HCT116 (cell line): ENCODE measurements at regions not wholly inside any gene's neighbourhood (a gene's known extent, or its start where the extent isn't known, plus 50 kb on each side); places are given as distances from the start of the nearest gene placed in this dataset.

Experiments used
- ATAC-seq: fragments of 200-7000 bp; cut with Tn5 transposase; 2 replicates; pipeline ENCODE4 v1.9.1; 2020; ENCODE audit warnings: mild to moderate bottlenecking, moderate library complexity
- BruUV-seq: library from RNA; stranded (reverse); fragments of 400-500 nt; replicated peaks from 2 replicates; lab custom pipeline; 2021; lab: Mats Ljungman, UMichigan
- CTCF ChIA-PET: fragments of 300-600 bp; sonication (Branson Sonifier 250); formaldehyde crosslinking; loops from one replicate; lab custom pipeline; 2021; ENCODE audit warnings: antibody characterized with exemption; lab: Charles Lee
- POLR2A ChIA-PET: fragments of 300-600, 350-600 bp; sonication (Branson Sonifier 250); formaldehyde crosslinking; loops from one replicate; lab custom pipeline; 2021; ENCODE audit warnings: antibody characterized with exemption; lab: Charles Lee
- RAD21 ChIA-PET, 2 experiments: fragments of 300-600 bp; sonication (Branson Sonifier 250); formaldehyde crosslinking; loops; one replicate each; lab custom pipeline; 2023; ENCODE audit warnings: low total read pairs in 2 of 2; ENCODE audit not compliant: uncharacterized antibody in 2 of 2, unreplicated experiment in 2 of 2, low non-redundant PET in 1 of 2; lab: Charles Lee
- DNase-seq: peaks from one replicate; pipeline ENCODE4 v3.0.0-alpha.2; 2010; ENCODE audit warnings: low read depth, low spot score
- H2AFZ ChIP-seq: fragments of 200-600 bp; shearing (Covaris generic), sonication (generic); 2 replicates; pipeline ENCODE4 v1.6.1; 2017; ENCODE audit warnings: low read depth, mixed run types, mixed read lengths, antibody characterized with exemption, low read length; ENCODE audit not compliant: poor library complexity, severe bottlenecking
- H3K27ac ChIP-seq: 2 replicates; pipeline ENCODE4 v1.5.1; 2012; ENCODE audit warnings: low read depth, low read length
- H3K27me3 ChIP-seq: fragments of 200-600 bp; sonication (generic); 2 replicates; pipeline ENCODE4 v1.6.1; 2016; ENCODE audit warnings: mixed run types, low read length, mixed read lengths; ENCODE audit not compliant: insufficient read depth
- H3K36me3 ChIP-seq, 2 experiments: fragments of 200-500 bp in 1 of 2; fragments of 200-600 bp in 1 of 2; sonication (Bioruptor generic) in 1 of 2; sonication (generic) in 1 of 2; 2 replicates each; pipeline versions ENCODE4 v1.5.1 to v1.6.1; 2014 to 2016; ENCODE audit warnings: low read length in 2 of 2, inconsistent platforms in 1 of 2, mixed read lengths in 1 of 2, mixed run types in 1 of 2; ENCODE audit not compliant: insufficient read depth in 2 of 2, control insufficient read depth in 1 of 2
- H3K4me1 ChIP-seq, 2 experiments: fragments of 200-600 bp in 1 of 2; sonication (generic) in 1 of 2; 2 replicates each; pipeline versions ENCODE4 v1.5.1 to v1.6.1; 2012 to 2017; ENCODE audit warnings: low read length in 2 of 2, inconsistent platforms in 1 of 2, mild to moderate bottlenecking in 1 of 2, mixed read lengths in 1 of 2, mixed run types in 1 of 2, moderate library complexity in 1 of 2; ENCODE audit not compliant: insufficient read depth in 2 of 2, control insufficient read depth in 1 of 2
- H3K4me2 ChIP-seq: fragments of 200-600 bp; sonication (generic); 2 replicates; pipeline ENCODE4 v1.6.1; 2017; ENCODE audit warnings: mixed run types, low read length, mixed read lengths
- H3K4me3 ChIP-seq, 2 experiments: fragments of 200-600 bp in 1 of 2; sonication (generic) in 1 of 2; replicated peaks in 1 of 2; 2 replicates each; pipeline ENCODE4 v1.5.1; 2011 to 2016; ENCODE audit warnings: low read length in 2 of 2, control low read depth in 1 of 2, low read depth in 1 of 2, mild to moderate bottlenecking in 1 of 2, mixed read lengths in 1 of 2, mixed run types in 1 of 2
- H3K79me2 ChIP-seq: fragments of 200-600 bp; sonication (generic); 2 replicates; pipeline ENCODE4 v1.6.1; 2017; ENCODE audit warnings: mild to moderate bottlenecking, mixed run types, low read length, moderate library complexity, mixed read lengths; ENCODE audit not compliant: insufficient read depth
- H3K9ac ChIP-seq: fragments of 200-600 bp; sonication (generic); 2 replicates; pipeline ENCODE4 v1.6.1; 2016; ENCODE audit warnings: low read length, mixed read lengths
- H3K9me2 ChIP-seq: fragments of 200-600 bp; sonication (generic), shearing (Covaris generic); 2 replicates; pipeline ENCODE4 v1.6.1; 2017; ENCODE audit warnings: mixed run types, mild to moderate bottlenecking, moderate library complexity; ENCODE audit not compliant: insufficient read depth
- H3K9me3 ChIP-seq, 2 experiments: fragments of 200-500 bp in 1 of 2; fragments of 200-600 bp in 1 of 2; sonication (Bioruptor generic) in 1 of 2; sonication (generic) in 1 of 2; 2 replicates each; pipeline ENCODE4 v1.6.1; 2014 to 2017; ENCODE audit warnings: low read length in 2 of 2, mixed read lengths in 2 of 2, inconsistent platforms in 1 of 2, low read depth in 1 of 2, mild to moderate bottlenecking in 1 of 2, mixed run types in 1 of 2, moderate library complexity in 1 of 2; ENCODE audit not compliant: control insufficient read depth in 1 of 2, insufficient read depth in 1 of 2
- H4K20me1 ChIP-seq: fragments of 200-600 bp; sonication (generic), shearing (Covaris generic); 2 replicates; pipeline ENCODE4 v1.6.1; 2017; ENCODE audit warnings: mixed run types, mild to moderate bottlenecking, moderate library complexity; ENCODE audit not compliant: insufficient read depth
- CBX3 ChIP-seq: IDR thresholded peaks from 2 replicates; pipeline ENCODE4 v1.6.1; 2012; ENCODE audit warnings: low read depth
- CEBPB ChIP-seq: IDR thresholded peaks from 2 replicates; pipeline ENCODE4 v1.6.1; 2012; ENCODE audit warnings: low read depth
- CTCF ChIP-seq, 3 experiments: fragments of 200-600 bp in 1 of 3; sonication (generic) in 1 of 3; IDR thresholded peaks in 2 of 3; conservative IDR thresholded peaks in 1 of 3; 2 replicates each; pipeline ENCODE4 v1.5.1; 2012 to 2017; ENCODE audit warnings: low read depth in 2 of 3, low read length in 2 of 3, antibody characterized with exemption in 1 of 3, borderline replicate concordance in 1 of 3, control low read depth in 1 of 3, mild to moderate bottlenecking in 1 of 3, mixed read lengths in 1 of 3, mixed run types in 1 of 3, moderate library complexity in 1 of 3; ENCODE audit not compliant: insufficient read depth in 1 of 3
- EGR1 ChIP-seq: IDR thresholded peaks from 2 replicates; pipeline ENCODE4 v1.6.1; 2012; ENCODE audit warnings: low read depth
- ELF1 ChIP-seq: IDR thresholded peaks from 2 replicates; pipeline ENCODE4 v1.6.1; 2012; ENCODE audit warnings: low read depth, borderline replicate concordance
- EZH2 ChIP-seq: fragments of 200-600 bp; sonication (generic); IDR thresholded peaks from 2 replicates; pipeline ENCODE4 v1.6.1; 2017; ENCODE audit warnings: antibody characterized with exemption, mixed run types
- FOSL1 ChIP-seq: IDR thresholded peaks from 2 replicates; pipeline ENCODE4 v1.6.1; 2012; ENCODE audit warnings: low read depth
- POLR2A ChIP-seq: IDR thresholded peaks from 2 replicates; pipeline ENCODE4 v1.7.0; 2011; ENCODE audit warnings: borderline replicate concordance; ENCODE audit not compliant: insufficient read depth, insufficient read length; ENCODE audit errors: extremely low read depth
- POLR2AphosphoS5 ChIP-seq: IDR thresholded peaks from 2 replicates; pipeline ENCODE4 v1.6.1; 2011; ENCODE audit warnings: mild to moderate bottlenecking, low read depth, low read length, moderate library complexity
- RAD21 ChIP-seq: IDR thresholded peaks from 2 replicates; pipeline ENCODE4 v1.6.1; 2012; ENCODE audit warnings: low read depth, mild to moderate bottlenecking
- TCF7L2 ChIP-seq: IDR thresholded peaks from 2 replicates; pipeline ENCODE4 v1.7.0; 2011; ENCODE audit warnings: borderline replicate concordance, inconsistent platforms; ENCODE audit not compliant: insufficient read depth, insufficient read length; ENCODE audit errors: extremely low read depth
- YY1 ChIP-seq: IDR thresholded peaks from 2 replicates; pipeline ENCODE4 v1.6.1; 2011; ENCODE audit warnings: low read length, low read depth, moderate library complexity, mild to moderate bottlenecking; ENCODE audit not compliant: insufficient replicate concordance; ENCODE audit errors: extremely low read depth
- ZFX ChIP-seq: fragments of 450-650 bp; IDR thresholded peaks from 2 replicates; pipeline ENCODE4 v1.6.1; 2017
- intact Hi-C: fragments of 100-400 bp; cut with micrococcal nuclease; formaldehyde crosslinking; loops from 2 replicates; pipeline ENCODE4 v1.10.0; 2022

GRCh38 chr15:62593681-62594399 is 428.8 kb upstream of the C2CD4B start:
- Histone ChIP-seq H3K4me3 (no peak overlapping the region), H3K4me1 (no peaks in the 10 kb centered on the region), H3K27me3 (peaks cover 11% of the 10 kb centered on the region; the same call in 1 of the 2 replicates), H3K9me3 (no peaks in the 10 kb centered on the region), H3K9me2 (no peaks in the 10 kb centered on the region), H3K79me2 (no peaks in the 10 kb centered on the region), H2AFZ (no peak overlapping the region), H3K4me2 (no peak overlapping the region), H4K20me1 (no peaks in the 10 kb centered on the region), H3K27ac (no peak overlapping the region), H3K36me3 (no peaks in the 10 kb centered on the region), H3K9ac (no peak overlapping the region)
- POLR2A ChIA-PET: no interaction called here
- DNase-seq (no peak), ATAC-seq (peak; percentile 63)
- CTCF ChIA-PET: no interaction called here
- intact Hi-C loops: no loop called here
- no TSS peak for BruUV-seq
- RAD21 ChIA-PET: no interaction called here
- TF ChIP-seq FOSL1: no peak
- TF ChIP-seq EZH2: no peak
- no peak for TF ChIP-seq POLR2A
- TF ChIP-seq ZFX: no peak
- TF ChIP-seq CBX3: no peak
- TF ChIP-seq POLR2AphosphoS5: no peak
- no peak for TF ChIP-seq RAD21
- TF ChIP-seq ELF1: no peak

- POLR2A ChIA-PET: no interaction called here
- no peaks in the 10 kb centered on the region for H3K79me2 ChIP-seq
- DNase-seq: no peak
- no peak overlapping the region for H3K9ac ChIP-seq
- H3K4me1 ChIP-seq: no peaks in the 10 kb centered on the region
- no peak overlapping the region for H3K4me3 ChIP-seq
- BruUV-seq: no TSS peak
- RAD21 ChIA-PET: no interaction called here
- H3K9me3 ChIP-seq: no peaks in the 10 kb centered on the region
- TF ChIP-seq POLR2A (no peak), EZH2 (no peak), YY1 (no peak), CBX3 (no peak), TCF7L2 (no peak), CEBPB (no peak), FOSL1 (no peak), EGR1 (no peak), CTCF (IDR thresholded peaks at IDR 0.05 in 2 of 3, conservative IDR thresholded peaks at IDR 0.05 in 1 of 3; ENCODE audit: borderline replicate concordance in 1 of 3, insufficient read depth in 1 of 3, low read depth in 2 of 3, low read length in 2 of 3) (no peak), RAD21 (no peak)
- no peak for ATAC-seq
- H4K20me1 ChIP-seq: no peaks in the 10 kb centered on the region
- CTCF ChIA-PET: no interaction called here
- no peaks in the 10 kb centered on the region for H3K36me3 ChIP-seq
- no peak overlapping the region for H2AFZ ChIP-seq
- H3K4me2 ChIP-seq: no peak overlapping the region
- intact Hi-C loops: no loop called here
- H3K27ac ChIP-seq: no peak overlapping the region
- H3K9me2 ChIP-seq: no peaks in the 10 kb centered on the region
- H3K27me3 ChIP-seq: peaks cover 17% of the 10 kb centered on the region; the same call in 1 of the 2 replicates
Measured at GRCh38 chr15:62598217-62598616, 433.1 kb upstream of the C2CD4B start.
